ENCODE measurements at regions not wholly inside any gene's neighbourhood (a gene's known extent, or its start where the extent isn't known, plus 50 kb on each side); places are given as distances from the start of the nearest gene placed in this dataset.
"Not testable (repeated sequence)": the region's sequence is repeated elsewhere in the genome, so short reads cannot be mapped to it uniquely, and the experiment has no call there.

DNA sequence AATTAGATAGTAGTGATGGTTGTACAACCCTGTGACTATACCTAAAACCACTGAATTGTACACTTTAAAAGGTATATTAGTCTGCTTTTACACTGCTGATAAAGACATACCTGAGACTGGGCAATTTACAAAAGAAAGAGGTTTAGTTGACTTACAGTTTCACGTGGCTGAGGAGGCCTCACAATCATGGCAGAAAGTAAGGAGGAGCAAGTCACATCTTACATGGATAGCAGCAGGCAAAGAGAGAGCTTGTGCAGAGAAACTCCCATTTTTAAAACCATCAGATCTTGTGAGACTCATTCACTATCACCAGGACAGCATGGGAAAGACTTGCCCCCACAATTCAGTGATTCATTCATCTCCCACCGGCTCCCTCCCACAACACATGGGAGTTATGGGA, 379.9 kb downstream of the RRAGC start:
- TF ChIP-seq EZH2 (IDR thresholded peaks at IDR 0.05; ENCODE audit: low read depth, unreplicated experiment): not testable (repeated sequence)
- TF ChIP-seq, protein P1, sequence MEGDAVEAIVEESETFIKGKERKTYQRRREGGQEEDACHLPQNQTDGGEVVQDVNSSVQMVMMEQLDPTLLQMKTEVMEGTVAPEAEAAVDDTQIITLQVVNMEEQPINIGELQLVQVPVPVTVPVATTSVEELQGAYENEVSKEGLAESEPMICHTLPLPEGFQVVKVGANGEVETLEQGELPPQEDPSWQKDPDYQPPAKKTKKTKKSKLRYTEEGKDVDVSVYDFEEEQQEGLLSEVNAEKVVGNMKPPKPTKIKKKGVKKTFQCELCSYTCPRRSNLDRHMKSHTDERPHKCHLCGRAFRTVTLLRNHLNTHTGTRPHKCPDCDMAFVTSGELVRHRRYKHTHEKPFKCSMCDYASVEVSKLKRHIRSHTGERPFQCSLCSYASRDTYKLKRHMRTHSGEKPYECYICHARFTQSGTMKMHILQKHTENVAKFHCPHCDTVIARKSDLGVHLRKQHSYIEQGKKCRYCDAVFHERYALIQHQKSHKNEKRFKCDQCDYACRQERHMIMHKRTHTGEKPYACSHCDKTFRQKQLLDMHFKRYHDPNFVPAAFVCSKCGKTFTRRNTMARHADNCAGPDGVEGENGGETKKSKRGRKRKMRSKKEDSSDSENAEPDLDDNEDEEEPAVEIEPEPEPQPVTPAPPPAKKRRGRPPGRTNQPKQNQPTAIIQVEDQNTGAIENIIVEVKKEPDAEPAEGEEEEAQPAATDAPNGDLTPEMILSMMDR (conservative IDR thresholded peaks at IDR 0.05; ENCODE audit: low read depth in 2 of 2): not testable (repeated sequence)

Measured in GM23338 (cell line).